NCI-H2107 treated with DMSO at 0.1 percent for 48 hours (cell line): ENCODE measurements at regions not wholly inside any gene's neighbourhood (a gene's known extent, or its start where the extent isn't known, plus 50 kb on each side); places are given as distances from the start of the nearest gene placed in this dataset.
"Not testable (repeated sequence)": the region's sequence is repeated elsewhere in the genome, so short reads cannot be mapped to it uniquely, and the experiment has no call there.

Experiments used
- DNase-seq: peaks from one replicate; lab custom pipeline; 2025; ENCODE audit not compliant: unreplicated experiment; lab: John Stamatoyannopoulos, UW

DNA sequence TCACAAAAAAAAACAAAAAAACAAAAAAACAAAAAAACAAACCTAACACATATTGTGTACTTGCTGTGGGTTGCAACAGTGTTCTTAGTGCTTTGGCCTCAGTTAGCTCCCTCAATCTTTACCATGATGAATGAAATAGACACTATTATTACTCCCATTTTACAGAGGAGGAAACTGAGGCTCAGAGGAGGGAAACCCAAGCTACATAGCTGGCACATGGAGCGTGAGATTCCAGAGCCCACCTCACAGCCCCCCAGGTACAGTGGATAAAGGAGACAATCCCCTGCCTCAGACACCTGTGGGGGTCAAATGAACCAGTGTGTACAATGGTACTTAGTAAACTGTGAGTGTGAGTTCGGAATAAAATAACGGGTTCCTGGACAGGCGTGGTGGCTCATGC, 104.9 kb upstream of the SMAD3 start:
- DNase-seq: no peak

DNA sequence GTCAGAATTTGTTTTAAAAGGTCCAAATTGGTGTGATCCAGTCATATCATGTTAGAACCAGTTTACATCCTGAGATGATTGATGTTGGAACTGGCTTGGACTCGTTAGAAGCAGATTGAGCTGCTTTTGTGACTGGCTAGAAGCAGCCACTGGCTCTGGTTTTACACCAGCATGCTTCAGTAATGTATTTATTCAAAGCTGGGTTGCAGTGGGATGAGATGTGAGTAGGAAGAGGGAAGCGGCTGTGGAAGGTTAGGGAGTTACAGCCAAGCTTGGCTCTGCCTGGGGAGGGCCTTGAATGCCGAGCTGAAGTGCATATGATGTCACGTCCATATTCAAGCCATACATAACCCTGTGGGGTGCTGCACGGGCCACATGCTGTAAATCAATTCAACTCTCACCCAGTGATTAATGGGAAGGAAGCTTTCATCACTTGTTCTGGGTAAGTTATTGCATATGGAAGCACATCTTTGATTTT, 104.0 kb upstream of the SMAD3 start:
- no peak for DNase-seq

DNA sequence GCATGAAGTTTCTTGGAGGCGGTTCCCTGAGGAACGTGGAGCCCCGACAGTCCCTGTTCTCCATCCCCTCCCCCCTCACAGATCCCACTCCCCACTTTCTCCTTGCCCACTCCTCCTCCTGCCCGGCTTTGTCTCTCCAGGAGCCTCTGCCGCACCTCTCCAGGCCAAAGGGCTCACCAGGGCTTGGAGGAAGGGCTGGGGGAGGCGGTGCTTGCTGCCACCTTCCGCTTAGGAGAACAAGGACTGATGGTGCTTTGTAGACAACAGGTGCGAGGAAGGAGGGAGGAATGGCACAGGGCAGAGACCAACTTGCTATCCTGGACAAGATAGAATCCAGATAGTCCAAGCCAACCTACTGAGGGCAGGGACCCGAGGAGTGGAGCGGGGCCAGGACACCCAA, 103.5 kb upstream of the SMAD3 start:
- DNase-seq: no peak

DNA sequence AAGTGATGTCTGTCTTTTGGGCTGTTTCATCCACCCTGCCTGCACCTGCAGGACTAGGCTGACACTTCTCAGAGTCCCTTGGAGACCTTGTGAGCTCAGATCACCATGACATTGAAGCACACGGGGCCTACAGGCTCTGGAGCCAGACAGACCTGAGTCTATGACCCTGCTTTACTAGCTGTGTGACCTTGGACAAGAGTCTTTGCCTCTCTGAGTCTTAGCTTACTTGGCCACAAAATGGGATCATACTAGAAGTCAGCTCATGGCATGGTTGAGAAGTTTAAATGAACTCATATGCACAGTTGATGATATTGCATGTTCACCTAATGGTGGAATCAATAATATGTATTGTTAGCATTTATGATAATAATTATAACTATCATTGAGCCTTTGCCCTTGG, 102.9 kb upstream of the SMAD3 start:
- DNase-seq: no peak

DNA sequence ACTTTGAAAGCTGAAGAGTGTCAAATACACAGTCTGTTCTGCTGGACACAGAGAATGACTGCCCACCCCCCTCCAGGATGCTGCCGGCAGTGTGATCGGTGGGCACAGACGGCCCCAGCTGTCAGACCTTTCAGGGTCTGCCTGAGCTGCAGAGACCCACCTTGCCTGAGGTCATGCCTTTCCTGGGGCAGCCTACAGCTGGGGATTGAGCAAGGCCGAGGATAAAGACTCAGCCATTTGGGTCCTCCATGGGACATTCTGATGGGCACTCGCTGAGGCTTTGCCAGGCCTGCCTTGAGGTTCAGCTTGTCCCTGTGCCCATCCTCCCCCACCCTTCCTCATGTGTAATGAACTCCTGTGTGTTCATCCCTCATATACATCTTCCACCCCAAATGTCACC, 102.3 kb upstream of the SMAD3 start:
- no peak for DNase-seq

DNA sequence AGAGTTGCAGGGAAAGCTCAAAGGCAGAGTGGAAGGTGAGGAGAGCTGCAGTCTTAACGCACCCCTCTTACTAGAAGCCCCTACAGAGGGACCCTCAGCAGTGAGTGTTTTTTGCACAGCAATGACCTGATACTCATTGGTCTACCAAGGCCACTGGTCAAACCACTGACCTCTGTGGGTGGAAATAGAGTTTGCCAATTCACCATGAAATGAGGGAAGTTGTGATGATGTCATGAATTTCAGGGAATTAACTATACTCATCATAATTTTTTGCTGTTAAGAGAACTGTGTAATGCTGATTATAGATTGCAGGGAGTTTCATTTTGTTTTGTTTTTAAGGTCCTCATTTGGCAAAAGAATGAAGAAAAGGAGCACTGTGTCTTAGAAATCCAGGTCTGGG, 101.7 kb upstream of the SMAD3 start:
- DNase-seq: no peak

DNA sequence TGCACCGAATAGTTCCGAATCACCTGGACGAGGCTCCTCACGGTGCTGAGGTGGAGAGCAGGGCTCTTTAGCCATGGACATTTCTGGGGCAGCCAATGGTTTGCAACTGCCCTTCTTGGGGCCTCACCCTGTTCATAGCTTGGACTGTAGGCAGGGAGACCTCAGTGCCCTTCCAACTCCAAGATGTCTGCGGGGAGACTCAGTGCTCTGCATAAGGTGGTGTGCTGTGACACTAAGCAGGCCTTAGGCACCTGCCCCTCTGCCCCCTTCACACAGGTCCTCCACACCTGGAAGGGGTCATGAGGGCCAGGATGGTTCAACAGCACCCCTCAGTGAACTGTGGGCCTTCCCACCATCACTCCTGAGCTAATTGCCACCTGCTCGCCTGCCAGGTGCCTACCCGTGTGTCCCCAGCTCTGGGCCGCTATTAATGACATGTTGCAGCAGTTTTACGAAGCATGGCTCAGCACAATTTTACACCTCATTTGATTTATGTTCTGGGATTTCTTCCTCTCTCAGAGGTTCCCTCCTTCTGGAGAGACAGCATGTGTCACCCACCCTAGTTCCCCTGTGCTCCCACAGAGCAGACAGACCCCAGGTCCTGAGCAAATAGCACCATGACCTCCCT, 101.2 kb upstream of the SMAD3 start:
- DNase-seq: no peak

DNA sequence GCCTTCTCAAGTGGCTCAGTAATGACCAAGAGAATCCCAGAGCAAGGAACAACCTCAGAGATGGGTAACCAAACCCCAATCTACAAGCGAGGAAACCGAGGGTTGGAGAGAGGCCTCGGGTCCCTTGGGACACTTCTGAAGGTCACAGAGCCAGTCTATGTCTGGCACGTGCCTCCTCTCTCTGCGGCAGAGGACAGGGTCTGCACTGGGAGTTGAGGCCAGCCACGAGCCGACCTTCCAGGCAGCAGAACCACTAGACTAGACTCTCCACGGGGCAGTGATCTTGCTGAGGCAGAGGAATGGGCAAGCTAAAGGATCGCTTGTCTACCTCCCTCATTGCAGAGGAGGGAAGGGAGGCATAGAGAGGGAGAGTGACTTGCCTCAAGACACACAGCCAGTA, 100.6 kb upstream of the SMAD3 start:
- no peak for DNase-seq

DNA sequence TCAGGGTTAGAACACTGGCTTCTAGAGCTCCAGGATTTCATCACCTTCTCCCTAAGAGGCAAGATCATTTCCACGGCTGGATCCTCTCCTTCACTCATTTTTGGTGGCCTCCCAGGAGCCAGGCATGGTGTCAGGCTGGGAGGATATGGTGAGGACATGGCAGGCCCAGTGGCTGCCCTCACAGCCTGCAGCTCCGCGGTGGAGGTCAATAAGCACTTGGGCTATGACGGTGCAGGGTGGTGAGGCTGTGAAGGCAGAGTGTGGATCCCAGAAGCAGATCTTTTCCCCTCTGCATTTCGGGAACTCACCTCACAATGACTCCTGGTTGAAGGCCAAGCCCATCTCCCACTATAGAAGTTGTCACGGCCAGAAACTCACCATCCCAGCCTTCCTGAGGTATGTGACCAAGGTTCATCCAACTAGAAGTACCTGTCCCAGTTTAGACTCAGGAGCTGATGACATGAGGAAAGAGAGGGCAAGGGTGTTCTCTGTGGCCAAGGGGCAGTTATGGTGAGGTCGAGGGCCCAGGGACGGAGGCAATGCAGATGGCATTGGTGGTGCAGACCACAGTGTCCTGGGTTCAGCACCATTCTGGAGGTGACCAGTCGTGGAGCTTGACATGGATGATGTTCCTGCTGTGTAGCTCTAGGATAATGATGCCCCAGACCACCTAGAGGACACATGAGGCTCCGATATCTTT, 100.1 kb upstream of the SMAD3 start:
- no peak for DNase-seq

DNA sequence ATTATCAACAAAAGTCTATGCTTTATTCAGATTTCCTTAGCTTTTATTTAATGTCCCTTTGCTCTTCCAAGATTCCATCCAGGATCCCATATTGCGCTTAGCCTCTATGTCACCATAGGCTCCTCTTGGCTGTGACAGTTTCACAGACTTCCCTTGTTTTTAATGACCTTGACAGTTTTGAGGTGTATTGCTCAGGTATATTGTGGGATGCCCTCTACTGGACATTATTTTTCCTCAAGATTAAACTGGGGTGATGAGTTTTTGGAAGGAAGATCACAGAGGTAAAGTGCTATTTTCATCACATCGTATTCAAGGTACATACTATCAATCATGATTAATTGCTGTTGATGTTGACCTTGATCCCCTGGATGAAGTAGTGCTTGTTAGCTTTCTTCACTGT, 99.1 kb upstream of the SMAD3 start:
- DNase-seq: no peak

DNA sequence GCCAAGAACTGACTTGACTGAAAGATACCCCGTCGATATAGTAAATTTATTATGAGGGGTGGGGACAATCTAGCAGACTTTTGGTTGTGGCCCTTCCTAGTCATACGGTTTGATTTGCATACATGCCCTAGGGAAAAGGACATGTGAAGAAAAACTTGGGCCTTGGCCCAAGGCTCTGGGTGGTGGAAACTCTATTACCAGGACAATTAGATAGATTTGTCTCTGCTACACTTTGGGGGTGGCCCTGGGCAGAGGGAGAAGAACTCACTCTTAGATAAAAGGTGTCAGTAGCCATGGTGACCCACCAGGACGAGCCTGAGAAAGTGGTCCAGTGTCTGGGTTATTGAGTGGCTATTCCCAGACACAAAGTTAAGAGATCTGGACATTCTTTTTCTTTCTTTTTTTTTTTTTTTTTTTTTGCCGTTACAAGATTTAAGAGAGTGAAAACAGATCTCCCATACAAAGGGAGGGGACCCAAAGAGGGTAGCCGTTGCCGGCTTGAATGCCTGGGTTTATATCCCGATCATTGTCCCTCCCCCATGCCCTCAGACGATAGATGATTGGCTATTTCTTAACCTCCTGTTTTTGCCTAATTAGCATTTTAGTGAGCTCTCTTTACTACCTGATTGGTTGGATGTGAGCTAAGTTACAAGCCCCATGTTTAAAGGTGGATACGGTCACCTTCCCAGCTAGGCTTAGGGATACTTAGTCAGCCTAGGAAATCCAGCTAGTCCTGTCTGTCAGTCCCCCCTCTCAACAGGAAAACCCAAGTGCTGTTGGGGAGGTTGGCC, 96.4 kb upstream of the SMAD3 start:
- no peak for DNase-seq

DNA sequence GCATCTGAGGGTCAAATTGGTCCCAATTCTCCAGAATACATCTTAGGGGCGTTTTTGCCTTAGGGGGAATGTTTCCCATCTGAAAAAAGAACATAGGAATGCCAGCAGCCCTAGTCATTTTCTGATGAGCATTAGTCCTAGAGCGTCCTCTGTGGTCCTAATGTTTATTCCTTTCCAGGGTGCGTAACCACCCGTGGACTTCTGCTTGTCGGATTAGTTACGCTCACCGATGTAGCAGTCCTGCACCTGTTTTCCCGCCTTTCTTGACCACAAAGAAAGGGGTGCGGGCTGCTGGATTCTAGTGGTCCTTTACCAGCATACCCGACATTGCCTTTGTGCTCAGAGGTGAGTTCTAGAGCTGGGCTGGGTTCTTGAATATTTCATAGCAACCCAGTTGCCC, 91.3 kb upstream of the SMAD3 start:
- DNase-seq: not testable (repeated sequence)

DNA sequence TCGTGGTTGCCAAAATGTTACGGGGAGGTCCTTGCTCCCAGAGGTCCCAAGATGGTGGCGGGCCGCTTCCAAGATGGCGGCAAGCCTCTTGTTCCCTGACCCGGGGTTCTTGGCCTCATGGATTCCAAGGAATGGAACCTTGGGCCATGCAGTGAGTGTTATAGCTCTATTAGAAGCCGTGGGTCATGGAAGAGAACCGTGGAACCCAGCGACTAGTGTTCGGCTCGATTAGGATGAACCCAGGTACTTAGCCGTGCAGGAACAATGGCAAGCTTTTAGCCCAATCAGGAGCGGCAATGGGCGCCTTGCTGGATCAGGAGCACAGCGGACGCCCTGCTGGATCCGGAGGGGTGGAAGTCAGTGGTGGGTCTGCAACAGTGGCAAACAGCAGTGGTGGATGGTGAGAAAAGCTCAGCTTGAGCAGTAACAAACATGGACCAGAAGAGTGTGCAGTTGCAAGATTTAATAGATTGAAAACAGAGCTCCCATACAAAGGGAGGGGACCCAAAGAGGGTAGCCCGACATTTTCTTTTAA, 89.2 kb upstream of the SMAD3 start:
- not testable (repeated sequence) for DNase-seq

DNA sequence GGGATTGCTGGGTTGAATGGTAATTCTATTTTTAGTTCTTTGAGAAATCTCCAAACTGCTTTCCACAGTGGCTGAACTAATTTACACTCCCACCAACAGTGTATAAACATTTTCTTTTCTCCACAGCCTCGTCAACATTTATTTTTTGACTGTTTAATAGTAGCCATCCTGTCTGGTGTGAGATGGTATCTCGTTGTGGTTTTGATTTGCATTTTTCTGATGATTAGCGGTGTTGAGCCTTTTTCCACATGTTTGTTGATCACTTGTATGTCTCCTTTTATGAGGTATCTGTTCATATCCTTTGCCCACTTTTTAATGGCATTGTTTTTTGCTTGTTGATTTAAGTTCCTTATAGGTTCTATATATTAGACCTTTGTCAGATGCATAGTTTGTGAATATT, 85.1 kb upstream of the SMAD3 start:
- not testable (repeated sequence) for DNase-seq

DNA sequence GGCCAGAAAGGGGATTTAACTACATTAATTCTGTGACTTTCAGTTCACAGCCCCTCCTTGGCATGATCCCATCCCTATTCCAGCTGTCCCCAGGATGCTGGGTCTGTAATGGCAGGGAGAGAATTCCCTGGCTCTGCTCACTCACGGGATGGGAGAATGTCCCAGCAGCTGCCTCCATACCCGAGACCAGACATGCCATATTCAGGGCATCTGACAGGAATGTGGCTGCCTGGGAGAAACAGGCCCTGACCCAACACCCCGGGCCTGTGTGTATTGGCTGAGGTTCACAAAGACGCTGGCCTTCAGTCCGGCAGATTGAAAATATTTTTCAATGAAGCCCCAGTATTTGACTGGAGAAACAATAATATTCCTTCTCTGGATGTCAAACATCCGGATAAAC, 83.6 kb upstream of the SMAD3 start:
- DNase-seq: no peak

DNA sequence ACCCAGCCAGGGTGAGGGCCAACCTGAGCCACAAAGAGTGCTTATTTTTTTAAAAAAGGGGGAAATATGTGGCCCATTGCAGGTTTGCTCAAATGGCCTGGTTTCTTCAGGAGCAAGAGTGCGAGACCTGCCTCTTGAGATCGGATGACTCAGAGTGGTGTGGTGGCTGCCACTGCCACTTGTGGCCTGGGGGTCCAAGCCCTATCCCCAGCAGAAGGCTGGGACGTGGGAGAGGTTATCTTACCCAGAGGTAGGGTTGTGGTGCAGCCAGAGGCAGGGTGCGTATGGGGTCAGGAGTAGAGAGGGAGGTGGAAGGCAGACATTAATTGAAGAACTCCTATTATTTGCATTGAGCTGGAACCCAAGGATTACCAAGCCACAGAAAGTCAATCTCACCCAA, 83.2 kb upstream of the SMAD3 start:
- no peak for DNase-seq

DNA sequence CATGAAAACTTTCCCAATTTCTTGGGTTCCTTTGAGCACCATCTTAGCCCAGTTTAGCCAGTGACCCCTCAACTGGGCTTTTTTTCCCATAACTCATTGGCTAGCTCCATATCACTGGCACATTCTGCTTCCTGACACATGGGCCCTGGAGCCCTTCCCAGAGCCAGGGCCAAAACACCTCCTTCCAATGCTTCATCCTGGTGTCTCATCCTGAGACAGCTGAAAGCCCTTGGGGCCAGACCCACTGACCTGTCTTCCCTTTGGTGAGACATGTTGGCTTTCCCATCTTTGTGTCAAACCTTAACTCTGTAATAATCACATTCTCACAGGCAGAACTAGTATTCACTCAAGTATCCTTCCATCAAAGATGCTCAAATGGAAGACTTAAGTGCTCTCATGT, 82.6 kb upstream of the SMAD3 start:
- no peak for DNase-seq

DNA sequence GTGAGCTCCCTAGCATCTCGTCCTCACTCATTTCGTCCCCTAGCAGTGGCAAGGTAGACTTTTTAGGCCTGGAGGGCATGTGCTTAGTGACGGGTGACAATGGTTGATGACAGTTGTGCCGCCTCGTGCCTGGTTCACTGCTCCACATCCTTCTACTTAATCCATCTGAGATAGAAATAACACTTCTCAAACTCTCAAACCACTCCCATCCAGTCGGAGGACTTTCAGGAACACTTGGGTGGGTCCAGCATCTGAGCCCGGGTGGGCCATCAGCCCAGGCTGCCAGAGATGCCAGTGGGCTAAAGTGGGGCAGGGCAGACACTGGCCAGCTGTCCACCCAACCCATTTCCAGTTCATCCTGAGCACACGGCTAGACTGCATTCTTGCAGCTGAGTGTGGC, 79.7 kb upstream of the SMAD3 start:
- DNase-seq: no peak

DNA sequence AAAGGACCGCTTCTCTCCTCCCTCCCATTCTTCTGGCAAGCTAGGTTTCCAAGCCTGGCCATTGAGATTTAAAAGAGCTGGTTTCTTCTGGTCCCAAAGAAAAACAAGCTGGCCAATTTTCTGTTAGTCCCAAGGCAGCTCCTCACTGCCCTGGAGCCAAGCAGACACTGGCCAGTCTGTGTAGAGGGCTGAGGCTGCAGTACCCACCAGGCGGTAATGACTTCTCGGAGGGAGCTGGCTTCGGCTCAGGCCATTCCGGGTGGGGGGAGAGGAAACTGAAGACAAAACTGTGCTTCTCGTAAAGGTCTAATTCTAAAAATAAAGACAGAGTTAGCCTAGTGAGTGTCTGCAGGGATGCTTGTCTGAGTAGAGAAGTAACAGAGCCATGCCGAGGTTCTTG, 78.5 kb upstream of the SMAD3 start:
- DNase-seq: no peak

DNA sequence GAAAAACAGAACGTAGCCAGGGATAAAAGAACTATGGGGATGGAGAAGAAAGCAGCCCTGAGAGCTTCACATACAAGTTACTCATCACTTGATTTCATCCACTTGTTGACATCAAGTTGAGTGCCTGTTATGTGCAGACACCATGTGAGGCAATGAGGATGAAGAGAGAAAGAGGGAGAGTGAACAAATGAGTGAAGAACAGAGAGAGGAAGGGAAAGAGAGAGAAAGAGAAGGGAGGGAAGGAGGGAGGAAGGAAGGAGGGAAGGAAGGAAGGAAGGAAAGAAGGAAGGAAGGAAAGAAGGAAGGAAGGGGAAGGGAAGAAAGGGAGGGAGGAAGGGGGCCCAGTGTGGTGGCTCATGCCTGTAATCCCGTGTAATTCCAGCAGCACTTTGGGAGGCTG, 72.3 kb upstream of the SMAD3 start:
- DNase-seq: no peak

DNA sequence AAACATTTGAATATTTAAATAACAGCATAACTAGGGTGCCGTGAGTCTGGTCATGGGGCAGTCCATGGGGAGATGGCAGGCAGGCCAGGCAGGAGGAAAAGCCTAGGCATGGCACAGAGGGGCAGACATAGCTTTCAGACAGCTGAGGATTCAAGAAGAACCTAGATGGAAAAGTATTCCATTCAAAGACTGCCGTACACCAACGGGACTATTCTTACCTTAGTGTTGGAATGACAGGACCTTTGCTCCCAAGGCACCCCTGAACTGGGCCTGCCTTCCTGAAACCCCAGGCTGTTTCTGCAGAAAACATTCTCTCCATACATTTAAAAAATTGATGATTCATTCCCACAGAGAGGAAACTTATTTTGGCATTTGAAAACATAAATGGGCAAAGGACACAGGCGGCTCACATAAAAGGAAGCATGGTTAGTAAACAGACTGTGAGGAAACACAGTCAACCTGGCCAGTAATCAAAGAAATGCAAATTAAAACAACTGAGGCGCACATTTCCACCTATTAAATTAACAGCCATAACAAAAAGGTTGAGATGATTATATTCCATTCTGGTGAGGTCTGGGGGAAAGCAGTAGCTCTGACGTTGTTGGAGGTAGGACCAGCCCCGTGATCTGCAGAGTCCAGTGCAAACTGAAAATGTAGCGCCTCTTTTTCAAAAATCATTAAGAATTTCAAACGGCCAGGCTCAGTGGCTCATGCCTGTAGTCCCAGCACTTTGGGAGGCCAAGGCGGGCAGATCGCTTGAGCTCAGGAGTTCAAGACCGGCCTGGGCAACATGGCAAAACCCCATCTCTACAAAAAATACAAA, 71.3 kb upstream of the SMAD3 start:
- no peak for DNase-seq
